Pons (tissue), 1 donor: ENCODE measurements at regions not wholly inside any gene's neighbourhood (a gene's known extent, or its start where the extent isn't known, plus 50 kb on each side); places are given as distances from the start of the nearest gene placed in this dataset.
"Not testable (repeated sequence)": the region's sequence is repeated elsewhere in the genome, so short reads cannot be mapped to it uniquely, and the experiment has no call there.

Experiments
- DNase-seq: peaks from one replicate; pipeline ENCODE4 v3.0.0-alpha.2; 2016; ENCODE audit warnings: low spot score

DNA sequence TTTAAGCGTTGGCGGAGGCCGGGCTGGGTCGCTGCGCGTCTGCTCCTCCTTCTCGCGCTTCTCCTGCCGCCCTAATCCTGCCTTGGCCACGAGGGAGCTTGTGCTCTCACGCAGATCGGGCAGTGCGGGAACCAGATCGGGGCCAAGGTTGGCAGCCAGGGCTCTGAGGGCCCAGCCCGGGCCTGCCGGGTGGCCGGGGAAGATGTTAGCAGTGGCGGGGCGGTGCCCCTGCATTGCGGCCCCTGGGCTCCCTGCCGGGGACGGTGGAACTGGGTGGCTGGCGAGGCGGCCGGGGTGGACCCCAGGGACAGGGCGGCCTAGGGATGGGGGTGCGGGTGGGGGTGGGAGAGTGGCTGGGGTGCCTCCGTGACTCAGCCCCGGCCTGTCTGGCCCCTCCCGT lies 297.4 kb downstream of the CACNA1B start:
- DNase-seq: not testable (repeated sequence)

DNA sequence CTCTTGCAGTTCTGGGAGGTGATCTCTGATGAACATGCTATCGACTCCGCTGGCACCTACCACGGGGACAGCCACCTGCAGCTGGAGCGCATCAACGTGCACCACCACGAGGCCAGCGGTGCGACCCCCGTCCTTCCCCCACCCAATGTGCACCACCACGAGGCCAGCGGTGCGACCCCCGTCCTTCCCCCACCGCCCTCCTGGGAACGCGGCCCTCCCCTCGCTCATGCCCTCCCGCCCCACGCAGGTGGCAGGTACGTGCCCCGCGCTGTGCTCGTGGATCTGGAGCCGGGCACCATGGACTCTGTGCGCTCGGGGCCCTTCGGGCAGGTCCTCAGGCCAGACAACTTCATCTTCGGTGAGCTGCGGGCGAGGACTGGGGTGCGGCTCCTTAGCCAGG lies 297.8 kb downstream of the CACNA1B start:
- not testable (repeated sequence) for DNase-seq

DNA sequence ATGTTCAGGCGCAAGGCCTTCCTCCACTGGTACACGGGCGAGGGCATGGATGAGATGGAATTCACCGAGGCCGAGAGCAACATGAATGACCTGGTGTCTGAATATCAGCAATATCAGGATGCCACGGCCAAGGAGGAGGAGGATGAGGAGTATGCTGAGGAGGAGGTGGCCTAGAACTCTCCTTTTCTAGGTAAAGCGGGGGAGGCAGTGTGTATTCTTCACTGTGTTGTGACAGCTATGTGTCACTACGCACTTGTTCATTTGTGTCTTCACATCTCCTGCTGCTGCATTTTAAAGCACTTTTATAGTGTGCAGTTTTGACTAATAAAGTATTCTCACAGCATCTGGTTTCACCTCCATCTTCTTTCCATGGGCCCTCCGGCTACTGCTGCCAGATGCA lies 299.5 kb downstream of the CACNA1B start:
- not testable (repeated sequence) for DNase-seq

DNA sequence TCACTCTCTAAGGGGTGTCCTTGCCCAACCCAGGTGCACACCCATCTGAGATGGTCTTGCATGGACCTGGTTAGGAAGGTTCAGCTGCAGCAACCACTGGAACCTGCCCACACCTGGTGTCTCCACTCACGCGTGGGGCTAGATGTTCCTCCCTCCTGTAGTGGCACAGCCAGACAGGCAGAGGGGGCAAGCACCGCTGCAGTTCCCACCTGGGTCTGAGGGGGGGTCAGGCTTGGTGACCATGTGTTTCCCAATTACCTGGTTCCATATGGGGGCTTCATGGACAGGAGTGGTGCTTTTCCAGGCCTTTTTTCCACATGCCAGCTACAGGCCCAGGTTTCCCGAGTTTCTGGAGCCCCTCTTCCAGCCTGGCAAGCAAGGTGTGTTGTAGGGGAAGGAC lies 301.4 kb downstream of the CACNA1B start:
- not testable (repeated sequence) for DNase-seq

DNA sequence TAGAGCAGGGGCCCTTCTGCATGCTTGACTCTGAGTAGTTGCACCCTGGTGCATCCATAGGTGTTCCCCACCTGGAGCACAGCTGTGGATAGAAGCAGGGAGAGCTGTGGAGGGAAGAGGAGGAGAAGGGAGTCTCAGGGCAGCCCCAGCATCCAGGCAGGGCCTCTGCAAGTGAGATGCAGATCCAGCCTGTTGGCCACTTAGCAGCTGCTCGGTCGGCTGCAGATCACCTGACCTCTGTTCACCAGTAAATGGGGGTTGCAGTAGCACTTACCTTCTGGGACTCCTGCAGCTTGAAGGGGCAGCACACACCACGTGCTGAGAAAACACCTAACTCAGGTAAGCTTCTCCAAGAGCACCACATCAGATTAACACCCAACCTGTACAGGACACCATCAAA lies 302.1 kb downstream of the CACNA1B start:
- DNase-seq: not testable (repeated sequence)

GRCh38 chr9:138181963-138182362 lies 304.4 kb downstream of the CACNA1B start:
- DNase-seq: not testable (repeated sequence)

DNA sequence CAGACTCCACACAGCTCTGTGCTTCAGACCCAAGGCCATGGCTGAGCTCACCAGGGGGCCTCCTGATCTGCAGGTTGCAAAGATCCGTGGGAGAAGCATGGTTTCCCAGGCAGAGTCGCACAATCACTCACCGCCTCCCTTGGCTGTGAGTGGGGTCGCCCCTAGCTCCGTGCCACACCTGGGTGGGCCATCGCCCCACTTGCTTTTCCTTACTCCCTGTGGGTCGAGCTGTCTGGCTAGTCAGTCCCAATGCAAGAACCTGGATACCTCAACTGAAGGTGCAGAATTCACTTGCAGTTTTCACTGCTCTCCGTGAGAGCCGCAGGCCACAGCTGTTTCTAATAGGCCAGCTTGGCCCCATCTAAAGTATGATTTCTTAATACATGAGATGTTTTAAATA lies 319.6 kb downstream of the CACNA1B start:
- not testable (repeated sequence) for DNase-seq

GRCh38 chr9:138198963-138199362 lies 321.4 kb downstream of the CACNA1B start:
- not testable (repeated sequence) for DNase-seq

- not testable (repeated sequence) for DNase-seq
Measured at GRCh38 chr9:138199917-138200316, 322.3 kb downstream of the CACNA1B start.

GRCh38 chr9:138200481-138201142 lies 323.0 kb downstream of the CACNA1B start:
- not testable (repeated sequence) for DNase-seq

DNA sequence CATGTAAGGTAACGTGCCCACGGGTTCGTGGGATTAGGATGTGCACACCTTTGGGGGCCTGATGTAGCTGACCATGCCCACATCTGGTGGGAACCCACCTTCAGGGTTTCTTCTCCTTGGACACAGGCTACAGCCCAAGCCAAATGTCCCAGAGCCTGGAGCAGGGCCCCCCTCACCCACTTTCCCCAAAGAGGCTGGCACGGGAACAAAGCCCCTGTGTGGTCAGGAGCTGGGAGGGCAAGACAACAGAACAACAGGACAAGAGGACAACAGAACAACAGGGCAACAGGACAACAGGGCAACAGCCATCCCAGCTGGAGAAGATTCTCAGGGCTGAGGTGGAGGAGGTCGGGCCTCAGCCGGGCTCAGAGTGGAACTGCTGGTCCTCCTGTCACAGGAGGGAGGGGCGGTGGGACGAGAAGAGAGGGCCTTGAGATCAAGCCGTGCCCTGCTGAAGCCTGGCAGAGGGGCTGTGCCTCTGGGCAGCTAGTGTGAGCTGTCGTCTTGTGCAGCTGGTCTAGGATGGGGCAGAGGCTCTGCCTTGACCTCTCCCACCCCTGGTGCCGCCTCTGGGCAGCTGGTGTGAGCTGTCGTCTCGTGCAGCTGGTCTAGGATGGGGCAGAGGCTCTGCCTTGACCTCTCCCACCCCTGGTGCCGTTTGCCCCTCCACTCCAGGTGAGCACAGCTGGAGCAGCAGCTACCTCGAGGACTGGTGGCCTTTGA lies 323.7 kb downstream of the CACNA1B start:
- not testable (repeated sequence) for DNase-seq

- DNase-seq: not testable (repeated sequence)
Measured at GRCh38 chr9:138202043-138202442, 324.5 kb downstream of the CACNA1B start.

DNA sequence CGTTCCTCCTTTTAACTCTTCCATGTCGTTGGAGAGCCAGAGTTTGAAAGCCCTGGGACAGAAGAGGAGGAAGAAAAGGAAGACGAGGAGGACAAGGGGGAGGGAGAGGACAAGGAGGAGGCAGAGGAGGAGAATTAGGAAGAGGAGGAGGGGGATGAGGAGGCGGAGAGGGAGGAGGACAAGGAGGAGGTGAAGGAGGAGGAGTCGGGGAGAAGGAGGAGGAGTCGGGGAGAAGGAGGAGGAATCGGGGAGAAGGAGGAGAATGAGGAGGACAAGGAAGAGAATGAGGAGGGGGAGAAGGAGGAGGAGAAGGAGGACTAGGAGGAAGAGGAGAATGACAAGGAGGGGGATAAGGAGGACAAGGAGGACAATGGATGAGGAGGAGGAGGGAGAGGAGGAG lies 325.7 kb downstream of the CACNA1B start:
- not testable (repeated sequence) for DNase-seq

DNA sequence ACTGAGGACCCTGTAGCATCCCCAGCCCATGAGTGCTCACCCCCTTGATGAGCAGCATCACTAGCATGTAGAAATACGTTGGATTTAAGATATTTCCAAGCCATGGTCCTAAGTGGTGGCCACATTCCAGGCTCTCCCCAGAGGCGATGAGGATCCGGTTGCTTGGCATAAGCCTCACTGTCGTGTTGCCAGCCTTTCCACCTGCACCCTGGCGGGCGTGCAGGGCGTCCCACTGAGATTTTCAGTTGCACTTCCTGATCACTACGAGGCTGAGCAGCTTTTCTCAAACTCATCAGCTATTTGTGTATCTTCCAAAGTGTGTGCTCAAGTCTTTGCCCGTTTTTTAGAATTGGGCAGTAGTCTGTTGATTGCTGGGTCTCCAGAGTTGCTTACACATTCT lies 326.3 kb downstream of the CACNA1B start:
- DNase-seq: not testable (repeated sequence)

DNA sequence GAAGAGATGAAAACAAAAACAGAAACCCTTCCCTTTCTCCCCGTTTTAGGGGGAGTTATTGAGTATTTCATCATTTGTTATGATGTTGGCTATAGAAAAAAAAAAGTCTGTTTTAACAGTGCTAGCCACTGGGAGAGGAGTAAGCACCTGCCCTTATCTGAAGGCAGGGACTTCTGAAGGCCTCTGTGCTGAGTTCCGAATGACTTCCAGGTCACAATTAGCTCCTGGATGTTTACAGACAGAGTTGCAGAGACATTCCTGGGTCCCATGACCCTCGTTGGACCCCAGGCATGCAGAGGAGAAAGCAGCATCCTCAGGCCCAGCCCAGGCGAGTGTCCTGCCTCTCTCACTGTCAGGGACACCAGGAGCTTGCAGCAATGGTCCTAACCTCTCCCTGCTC lies 328.5 kb downstream of the CACNA1B start:
- not testable (repeated sequence) for DNase-seq

- not testable (repeated sequence) for DNase-seq
Measured at GRCh38 chr9:138207300-138208179, 330.0 kb downstream of the CACNA1B start.

DNA sequence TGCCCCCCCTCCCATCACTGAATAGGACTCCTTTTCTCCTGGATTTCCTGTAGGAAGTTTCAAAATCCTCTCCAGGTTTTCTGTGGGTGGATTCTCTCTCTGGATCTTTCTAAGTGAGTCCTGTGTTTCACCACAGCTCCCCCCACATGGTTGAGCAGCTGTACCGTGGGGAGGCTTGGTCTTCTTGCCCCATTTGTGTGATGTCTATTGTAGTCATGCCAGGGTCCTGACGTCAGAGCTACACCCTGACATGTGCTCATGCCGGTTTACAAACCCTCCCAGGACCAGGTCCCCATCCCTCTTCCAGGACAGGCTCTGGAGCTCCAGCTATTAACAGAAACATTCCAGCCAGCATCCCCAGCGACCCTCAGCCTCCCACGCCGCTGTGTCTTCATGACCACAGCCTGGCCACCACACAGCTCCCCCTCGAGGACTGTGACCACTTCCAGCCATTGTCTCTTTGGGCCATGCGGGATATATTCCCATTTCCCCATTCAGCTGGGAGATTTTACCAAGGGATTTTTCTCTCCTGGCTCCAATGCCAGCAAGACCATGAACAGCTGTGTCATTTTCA lies 331.6 kb downstream of the CACNA1B start:
- DNase-seq: not testable (repeated sequence)

DNA sequence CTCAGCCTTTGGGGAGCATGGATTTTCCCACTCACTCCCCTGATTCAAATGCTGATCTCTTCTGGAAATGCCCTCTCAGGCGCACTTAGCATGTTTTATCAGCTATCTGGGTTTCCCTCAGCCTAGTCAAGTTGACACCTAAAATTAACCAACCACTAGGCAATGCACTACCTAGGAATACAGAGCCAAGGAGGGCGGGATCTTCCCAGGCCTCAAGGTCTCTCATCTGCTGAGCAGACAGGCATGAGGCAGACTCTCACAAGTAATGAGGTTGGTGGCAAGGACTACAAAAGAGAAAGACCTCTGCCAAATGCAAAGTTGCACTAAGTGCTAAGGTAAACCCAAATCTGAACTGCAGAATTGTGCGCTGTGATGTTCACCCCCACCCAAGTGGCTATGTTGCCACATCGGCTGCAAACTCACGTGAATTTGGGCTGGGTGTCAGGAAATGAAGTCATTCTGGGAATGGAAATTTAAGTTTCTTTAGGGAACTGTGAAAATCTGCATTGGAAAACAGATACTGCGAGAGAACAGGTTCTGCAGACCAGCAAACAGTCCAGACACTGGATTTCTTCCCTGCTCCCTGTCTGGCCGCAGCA lies 332.9 kb downstream of the CACNA1B start:
- not testable (repeated sequence) for DNase-seq

GRCh38 chr9:138211070-138211469 lies 333.5 kb downstream of the CACNA1B start:
- not testable (repeated sequence) for DNase-seq

DNA sequence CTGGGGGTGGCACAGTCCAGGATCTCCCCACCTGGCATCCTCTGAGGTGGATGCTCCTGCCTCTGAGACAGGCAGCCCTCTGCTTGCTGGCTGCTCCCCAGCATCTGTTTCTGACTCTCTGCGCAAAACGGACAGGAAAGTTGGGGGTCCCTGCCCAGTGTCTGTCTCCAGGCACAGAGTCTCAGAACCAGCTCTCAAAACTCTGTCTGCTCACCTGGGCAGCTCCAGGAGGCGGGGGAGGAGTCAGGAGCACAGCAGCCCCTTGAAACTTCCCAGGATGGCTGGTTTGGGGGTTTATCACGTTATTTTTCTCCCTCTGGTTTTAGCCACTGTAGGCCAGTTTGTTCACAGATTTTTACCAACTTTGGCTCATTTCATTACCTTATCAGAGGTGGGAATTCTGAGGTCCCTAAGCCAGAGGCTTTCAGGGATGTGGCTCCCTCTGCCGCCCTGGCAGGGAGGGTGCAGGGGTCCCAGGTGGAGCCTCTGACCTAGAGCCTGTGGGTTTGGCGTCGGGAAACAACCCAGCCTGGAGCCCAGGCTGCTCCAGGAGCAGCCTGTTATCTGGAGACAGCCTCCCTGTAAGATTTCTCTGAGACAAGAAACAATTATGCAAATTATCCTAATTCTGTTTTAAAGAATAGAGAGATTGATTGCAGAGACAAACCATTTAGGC lies 334.1 kb downstream of the CACNA1B start:
- not testable (repeated sequence) for DNase-seq

DNA sequence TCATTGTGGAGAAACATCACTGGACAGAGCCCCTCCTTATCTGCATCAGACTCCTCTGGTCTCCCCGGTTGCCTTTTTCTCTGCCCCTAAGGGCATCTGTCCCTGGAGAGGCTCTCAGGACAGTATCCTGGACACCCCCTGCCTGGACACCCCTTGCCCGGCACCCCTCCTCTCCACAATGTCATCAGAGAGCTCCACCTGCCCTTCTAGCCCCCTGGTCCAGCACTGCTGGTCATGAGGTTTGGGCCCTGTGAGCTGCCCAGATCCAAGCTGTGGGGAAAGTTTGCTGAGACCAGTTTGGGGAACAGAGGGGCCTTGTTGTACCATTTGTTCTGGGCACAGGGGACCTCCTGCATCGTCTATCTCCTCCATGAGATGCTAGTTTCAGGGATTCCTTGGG lies 335.2 kb downstream of the CACNA1B start:
- DNase-seq: not testable (repeated sequence)
